ENCODE measurements at regions not wholly inside any gene's neighbourhood (a gene's known extent, or its start where the extent isn't known, plus 50 kb on each side); places are given as distances from the start of the nearest gene placed in this dataset.

GRCh38 chr2:239609162-239609561, 208.3 kb upstream of the HDAC4 start:
- TF ChIP-seq CTCF (IDR thresholded peaks at IDR 0.05): no peak
- no peak for TF ChIP-seq EZH2 (IDR thresholded peaks at IDR 0.05)
- no peak for TF ChIP-seq EZH2phosphoT487 (IDR thresholded peaks at IDR 0.05)
- Histone ChIP-seq H3K4me3 (no peak overlapping the region), H3K36me3 (no peaks in the 10 kb centered on the region), H3K4me2 (no peak overlapping the region), H3K27ac (no peak overlapping the region), H3K4me1 (no peaks in the 10 kb centered on the region), H3K9me3 (ENCODE audit: low read depth) (no peaks in the 10 kb centered on the region), H3F3A (ENCODE audit: low read depth) (no peaks in the 10 kb centered on the region), H3K27me3 (peaks cover 3% of the 10 kb centered on the region), H2AFZ (replicated peaks) (no peak overlapping the region), H4K20me1 (ENCODE audit: low read depth) (no peaks in the 10 kb centered on the region), H3K9ac (no peak overlapping the region), H3K79me2 (ENCODE audit: low read depth) (no peaks in the 10 kb centered on the region)
- Mint-ChIP-seq H3K36me3 (no peaks in the 10 kb centered on the region), H3K27ac (peak overlapping the region; percentile 74), H3K9me3 (peaks cover 4% of the 10 kb centered on the region), H3K4me1 (peaks cover 31% of the 10 kb centered on the region), H3K27me3 (ENCODE audit: insufficient read depth, low read depth) (peaks cover 9% of the 10 kb centered on the region), H3K4me3 (peak overlapping the region; percentile 1)
- DNase-seq (ENCODE audit: low spot score): no peak

- Histone ChIP-seq H3K4me3 (no peak overlapping the region), H3K79me2 (ENCODE audit: low read depth) (no peaks in the 10 kb centered on the region), H3K36me3 (no peaks in the 10 kb centered on the region), H3K27me3 (peaks cover 6% of the 10 kb centered on the region), H3F3A (ENCODE audit: low read depth) (no peaks in the 10 kb centered on the region), H4K20me1 (ENCODE audit: low read depth) (no peaks in the 10 kb centered on the region), H3K4me1 (no peaks in the 10 kb centered on the region), H3K9ac (no peak overlapping the region), H3K27ac (no peak overlapping the region), H3K4me2 (no peak overlapping the region), H3K9me3 (ENCODE audit: low read depth) (no peaks in the 10 kb centered on the region), H2AFZ (replicated peaks) (no peak overlapping the region)
- TF ChIP-seq EZH2phosphoT487 (IDR thresholded peaks at IDR 0.05) (no peak), EZH2 (IDR thresholded peaks at IDR 0.05) (no peak), CTCF (IDR thresholded peaks at IDR 0.05) (no peak)
- H3K36me3 Mint-ChIP-seq: no peaks in the 10 kb centered on the region
- H3K9me3 Mint-ChIP-seq: peaks cover 4% of the 10 kb centered on the region
- H3K27me3 Mint-ChIP-seq (ENCODE audit: insufficient read depth, low read depth): peaks cover 12% of the 10 kb centered on the region
- no peak for DNase-seq (ENCODE audit: low spot score)
- H3K27ac Mint-ChIP-seq: no peak overlapping the region
- H3K4me1 Mint-ChIP-seq: peaks cover 31% of the 10 kb centered on the region
- peak overlapping the region; percentile 1 for H3K4me3 Mint-ChIP-seq
These were observed 207.9 kb upstream of the HDAC4 start for GRCh38 chr2:239608723-239609122.

GRCh38 chr2:239608260-239608659, 207.4 kb upstream of the HDAC4 start:
- Histone ChIP-seq H3K9ac (no peak overlapping the region), H3K27me3 (peaks cover 11% of the 10 kb centered on the region), H2AFZ (replicated peaks) (peak overlapping the region; percentile 52), H3K4me2 (no peak overlapping the region), H3K4me3 (no peak overlapping the region), H3K4me1 (no peaks in the 10 kb centered on the region), H3K27ac (no peak overlapping the region), H3F3A (ENCODE audit: low read depth) (no peaks in the 10 kb centered on the region), H3K9me3 (ENCODE audit: low read depth) (no peaks in the 10 kb centered on the region), H4K20me1 (ENCODE audit: low read depth) (no peaks in the 10 kb centered on the region), H3K36me3 (no peaks in the 10 kb centered on the region), H3K79me2 (ENCODE audit: low read depth) (no peaks in the 10 kb centered on the region)
- peaks cover 31% of the 10 kb centered on the region for H3K4me1 Mint-ChIP-seq
- H3K9me3 Mint-ChIP-seq: peaks cover 4% of the 10 kb centered on the region
- no peak overlapping the region for H3K4me3 Mint-ChIP-seq
- peaks cover 12% of the 10 kb centered on the region for H3K27me3 Mint-ChIP-seq (ENCODE audit: insufficient read depth, low read depth)
- TF ChIP-seq EZH2phosphoT487 (IDR thresholded peaks at IDR 0.05): no peak
- TF ChIP-seq EZH2 (IDR thresholded peaks at IDR 0.05): no peak
- no peak for TF ChIP-seq CTCF (IDR thresholded peaks at IDR 0.05)
- DNase-seq (ENCODE audit: low spot score): no peak
- no peaks in the 10 kb centered on the region for H3K36me3 Mint-ChIP-seq
- peak overlapping the region; percentile 78 for H3K27ac Mint-ChIP-seq

Data from neural progenitor cell (in vitro differentiated cells).